GM12892 (cell line): ENCODE measurements at regions not wholly inside any gene's neighbourhood (a gene's known extent, or its start where the extent isn't known, plus 50 kb on each side); places are given as distances from the start of the nearest gene placed in this dataset.

Experiments used
- POLR2A ChIP-seq: IDR thresholded peaks from 2 replicates; pipeline ENCODE4 v1.6.1; 2011; ENCODE audit warnings: low read depth, low read length, control low read depth
- POLR2AphosphoS5 ChIP-seq: IDR thresholded peaks from 2 replicates; pipeline ENCODE4 v1.6.1; 2011; ENCODE audit warnings: low read depth, low read length, control low read depth
- TAF1 ChIP-seq: IDR thresholded peaks from 2 replicates; pipeline ENCODE4 v1.6.1; 2011; ENCODE audit warnings: low read depth, mild to moderate bottlenecking, control low read depth, low read length, borderline replicate concordance

- TF ChIP-seq POLR2A (no peak), TAF1 (no peak), POLR2AphosphoS5 (no peak)
Observed at GRCh38 chr18:29418136-29418535, 1241.2 kb upstream of the CDH2 start.
